ENCODE measurements at regions not wholly inside any gene's neighbourhood (a gene's known extent, or its start where the extent isn't known, plus 50 kb on each side); places are given as distances from the start of the nearest gene placed in this dataset.

DNA sequence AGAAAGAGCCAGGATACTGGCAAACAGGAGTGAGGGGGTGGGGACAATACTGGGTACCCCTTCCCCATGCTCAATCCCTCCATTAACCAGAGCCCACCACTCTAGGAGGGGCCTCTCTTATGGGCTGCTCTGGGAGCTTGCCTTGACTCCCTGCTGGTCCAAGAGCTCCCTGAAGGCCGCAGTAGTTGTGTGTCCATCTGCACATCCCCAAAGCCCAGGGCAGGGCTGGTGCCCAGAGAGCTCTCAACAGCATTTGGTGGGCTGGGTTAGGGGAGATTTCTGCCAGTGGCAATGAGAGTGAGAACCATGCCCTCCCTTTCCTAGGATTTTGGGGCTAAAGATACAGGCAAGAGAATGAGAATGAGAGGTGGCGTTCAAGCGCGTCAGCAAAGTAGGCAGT is 230.6 kb upstream of the PMEPA1 start:
- TF ChIP-seq, protein P1, sequence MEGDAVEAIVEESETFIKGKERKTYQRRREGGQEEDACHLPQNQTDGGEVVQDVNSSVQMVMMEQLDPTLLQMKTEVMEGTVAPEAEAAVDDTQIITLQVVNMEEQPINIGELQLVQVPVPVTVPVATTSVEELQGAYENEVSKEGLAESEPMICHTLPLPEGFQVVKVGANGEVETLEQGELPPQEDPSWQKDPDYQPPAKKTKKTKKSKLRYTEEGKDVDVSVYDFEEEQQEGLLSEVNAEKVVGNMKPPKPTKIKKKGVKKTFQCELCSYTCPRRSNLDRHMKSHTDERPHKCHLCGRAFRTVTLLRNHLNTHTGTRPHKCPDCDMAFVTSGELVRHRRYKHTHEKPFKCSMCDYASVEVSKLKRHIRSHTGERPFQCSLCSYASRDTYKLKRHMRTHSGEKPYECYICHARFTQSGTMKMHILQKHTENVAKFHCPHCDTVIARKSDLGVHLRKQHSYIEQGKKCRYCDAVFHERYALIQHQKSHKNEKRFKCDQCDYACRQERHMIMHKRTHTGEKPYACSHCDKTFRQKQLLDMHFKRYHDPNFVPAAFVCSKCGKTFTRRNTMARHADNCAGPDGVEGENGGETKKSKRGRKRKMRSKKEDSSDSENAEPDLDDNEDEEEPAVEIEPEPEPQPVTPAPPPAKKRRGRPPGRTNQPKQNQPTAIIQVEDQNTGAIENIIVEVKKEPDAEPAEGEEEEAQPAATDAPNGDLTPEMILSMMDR (conservative IDR thresholded peaks at IDR 0.05; ENCODE audit: low read depth), result no peak
- DNase-seq (ENCODE audit: low spot score), result no peak
- ChIA-PET CTCF (interaction anchor here (0.7 kb wide), 1 partner anchor 119 kb away, joined by 6 read pairs; no protein-coding TSS in a partner anchor), POLR2A (ENCODE audit: low non-redundant PET) (no interaction called here)
- H3K27ac ChIP-seq, result no peak overlapping the region

GRCh38 chr20:57939499-57939898 is 229.7 kb upstream of the PMEPA1 start:
- ChIA-PET POLR2A (ENCODE audit: low non-redundant PET) (no interaction called here), CTCF (interaction anchor here (0.6 to 0.8 kb wide), 3 partner anchors 72 to 386 kb away, joined by 3 read pairs; no protein-coding TSS in a partner anchor)
- H3K27ac ChIP-seq, result no peak overlapping the region
- no peak for DNase-seq (ENCODE audit: low spot score)
- TF ChIP-seq, protein P1 (conservative IDR thresholded peaks at IDR 0.05; ENCODE audit: low read depth), result no peak

DNA sequence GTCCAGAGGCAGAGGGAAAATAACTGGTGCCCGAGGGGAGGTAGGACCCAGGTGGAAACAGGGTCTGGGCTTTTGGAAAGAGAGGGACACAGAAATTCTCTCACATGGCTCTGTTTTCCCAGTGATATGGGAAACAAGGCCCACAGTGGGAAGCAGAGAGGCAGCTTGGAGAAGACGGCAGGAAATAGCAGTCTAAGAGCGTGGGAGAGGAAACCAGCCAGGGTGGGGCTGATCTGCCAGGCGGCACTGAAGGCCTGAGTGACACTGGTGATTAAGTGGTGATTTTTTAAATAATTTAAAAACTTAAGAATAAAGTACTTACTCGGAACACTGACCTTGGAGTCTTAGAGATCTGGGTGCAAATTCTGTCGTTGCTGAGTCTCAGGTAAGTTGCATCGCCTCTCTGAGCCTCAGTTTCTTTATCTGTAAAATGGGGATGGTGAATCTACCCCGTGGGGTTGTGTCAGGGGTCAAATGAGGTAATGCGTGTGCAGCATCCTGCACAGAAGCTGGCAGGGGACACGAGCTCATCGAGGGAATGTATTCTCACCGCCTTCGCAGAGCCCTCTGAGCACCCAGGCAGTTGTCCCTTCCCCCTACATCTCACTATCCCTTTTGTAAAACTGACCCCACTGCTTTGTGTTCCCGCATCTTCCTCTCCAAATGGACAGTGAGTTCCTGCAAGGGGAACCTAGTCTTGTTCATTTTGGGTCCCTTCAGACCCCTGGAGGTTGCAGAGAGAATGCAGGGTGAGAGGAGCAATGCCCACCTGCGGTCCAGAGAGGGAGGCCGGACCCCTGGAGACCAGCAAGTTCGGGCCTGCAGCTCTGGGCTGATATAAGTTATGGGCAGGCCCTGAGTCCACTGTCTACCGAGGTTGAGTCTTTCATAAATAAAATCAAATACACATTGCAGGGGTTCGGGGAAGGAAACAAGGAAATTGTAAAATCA is 228.6 kb upstream of the PMEPA1 start:
- DNase-seq (ENCODE audit: low spot score), result no peak
- POLR2A ChIA-PET (ENCODE audit: low non-redundant PET), result no interaction called here
- CTCF ChIA-PET, result interaction anchor here (0.5 to 0.8 kb wide), 3 partner anchors 198 to 899 kb away, joined by 3 to 5 read pairs (median 3); no protein-coding TSS in a partner anchor
- TF ChIP-seq, protein P1 (conservative IDR thresholded peaks at IDR 0.05; ENCODE audit: low read depth), result no peak
- H3K27ac ChIP-seq, result no peak overlapping the region

DNA sequence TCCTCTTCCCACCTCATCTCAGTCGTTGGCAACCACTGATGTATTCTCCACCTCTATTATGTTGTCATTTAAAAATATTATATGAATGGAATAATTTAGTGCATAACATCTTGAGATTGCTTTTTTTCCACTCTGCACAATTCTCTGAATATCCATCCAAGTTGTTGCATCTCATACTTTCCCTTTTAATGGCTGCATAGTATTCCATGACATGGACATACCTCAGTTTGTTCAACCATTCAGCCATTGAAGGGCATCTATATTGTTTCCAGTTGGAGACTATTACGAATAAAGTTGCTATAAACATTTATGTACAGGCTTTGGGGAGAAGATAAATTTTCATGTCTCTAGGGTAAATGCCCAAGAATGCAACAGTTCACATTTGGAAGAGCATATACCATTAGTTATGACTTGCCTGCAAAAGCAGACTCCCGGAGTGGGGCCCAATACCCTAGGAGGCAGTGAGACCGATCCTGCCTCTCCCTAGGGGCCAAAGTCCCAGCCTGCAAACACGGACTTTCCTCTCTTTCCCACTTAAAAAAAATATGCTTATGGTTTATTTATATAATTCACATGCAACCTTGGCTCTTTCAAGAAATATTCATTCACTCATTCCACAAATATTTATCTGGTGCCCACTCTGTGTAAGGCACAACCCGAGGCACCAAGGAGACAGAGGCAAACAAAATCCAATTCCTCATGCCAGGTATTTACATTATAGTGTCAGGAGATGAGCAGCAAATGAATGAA is 227.0 kb upstream of the PMEPA1 start:
- POLR2A ChIA-PET (ENCODE audit: low non-redundant PET), result no interaction called here
- no peak for DNase-seq (ENCODE audit: low spot score)
- no peak overlapping the region for H3K27ac ChIP-seq
- TF ChIP-seq, protein P1 (conservative IDR thresholded peaks at IDR 0.05; ENCODE audit: low read depth), result no peak
- CTCF ChIA-PET, result no interaction called here

GRCh38 chr20:57934913-57935312 is 225.1 kb upstream of the PMEPA1 start:
- ChIA-PET CTCF (interaction anchor here (0.6 kb wide), 1 partner anchor 111 kb away, joined by 5 read pairs; no protein-coding TSS in a partner anchor), POLR2A (ENCODE audit: low non-redundant PET) (no interaction called here)
- TF ChIP-seq, protein P1 (conservative IDR thresholded peaks at IDR 0.05; ENCODE audit: low read depth), result no peak

More at GRCh38 chr20:57934913-57935312, 225.1 kb upstream of the PMEPA1 start:
- no peak overlapping the region for H3K27ac ChIP-seq
- no peak for DNase-seq (ENCODE audit: low spot score)

Data from RWPE1 (cell line).